IMR-90 (cell line): ENCODE measurements at regions not wholly inside any gene's neighbourhood (a gene's known extent, or its start where the extent isn't known, plus 50 kb on each side); places are given as distances from the start of the nearest gene placed in this dataset.

Experiments used
- ATAC-seq: fragments of 200-7000 bp; cut with Tn5 transposase; 2 replicates; pipeline ENCODE4 v1.9.1; 2020; ENCODE audit warnings: low read depth, mild to moderate bottlenecking, moderate library complexity
- BruUV-seq: library from RNA; stranded (reverse); fragments of 400-500 nt; replicated peaks from 2 replicates; lab custom pipeline; 2021; lab: Mats Ljungman, UMichigan
- CTCF ChIA-PET: fragments of 300-600 bp; formaldehyde crosslinking; extraction: SDS; loops from one replicate; lab custom pipeline; 2021; ENCODE audit warnings: antibody characterized with exemption; lab: Yijun Ruan, JAX
- POLR2A ChIA-PET: fragments of 300-600 bp; sonication (Branson Sonifier 250); formaldehyde crosslinking; loops from one replicate; lab custom pipeline; 2022; ENCODE audit warnings: antibody characterized with exemption; ENCODE audit not compliant: unreplicated experiment; lab: Charles Lee
- DNase-seq: peaks from one replicate; pipeline ENCODE4 v3.0.0; 2013
- H2AFZ ChIP-seq: replicated peaks from 2 replicates; pipeline ENCODE3; 2013; ENCODE audit warnings: low read length, mild to moderate bottlenecking; ENCODE audit not compliant: poor library complexity
- H2AK5ac ChIP-seq: 2 replicates; pipeline ENCODE4 v1.6.1; 2013; ENCODE audit warnings: low read depth, low read length, inconsistent platforms
- H2AK9ac ChIP-seq: replicated peaks from 2 replicates; pipeline ENCODE3; 2013; ENCODE audit warnings: mild to moderate bottlenecking, low read depth, low read length, moderate library complexity; ENCODE audit not compliant: poor library complexity
- H2BK120ac ChIP-seq: 2 replicates; pipeline ENCODE4 v1.6.1; 2013; ENCODE audit warnings: low read depth, low read length, inconsistent platforms
- H2BK15ac ChIP-seq: 3 replicates; pipeline ENCODE4 v1.6.1; 2013; ENCODE audit warnings: low read depth, low read length, inconsistent platforms
- H2BK20ac ChIP-seq: 2 replicates; pipeline ENCODE4 v1.6.1; 2013; ENCODE audit warnings: low read depth, mild to moderate bottlenecking, inconsistent platforms, low read length, moderate library complexity
- H2BK5ac ChIP-seq: 2 replicates; pipeline ENCODE4 v1.6.1; 2013; ENCODE audit warnings: mild to moderate bottlenecking, low read depth, low read length, inconsistent platforms; ENCODE audit not compliant: poor library complexity, severe bottlenecking
- H3K14ac ChIP-seq: replicated peaks from 2 replicates; pipeline ENCODE4 v1.6.1; 2013; ENCODE audit warnings: low read depth, low read length, inconsistent platforms
- H3K18ac ChIP-seq: 2 replicates; pipeline ENCODE4 v1.6.1; 2013; ENCODE audit warnings: low read depth, low read length, control low read depth
- H3K23ac ChIP-seq: 2 replicates; pipeline ENCODE4 v1.6.1; 2013; ENCODE audit warnings: low read depth, low read length, inconsistent platforms
- H3K27ac ChIP-seq: 2 replicates; pipeline ENCODE4 v1.5.1; 2013; ENCODE audit warnings: mild to moderate bottlenecking, control low read depth, low read length; ENCODE audit not compliant: insufficient read depth
- H3K27me3 ChIP-seq: 2 replicates; pipeline ENCODE4 v1.6.1; 2013; ENCODE audit warnings: low read length; ENCODE audit not compliant: control insufficient read depth, insufficient read depth
- H3K36me3 ChIP-seq: 2 replicates; pipeline ENCODE4 v1.6.1; 2013; ENCODE audit warnings: low read length, mixed read lengths; ENCODE audit not compliant: control insufficient read depth, insufficient read depth
- H3K4ac ChIP-seq: 2 replicates; pipeline ENCODE4 v1.6.1; 2013; ENCODE audit warnings: low read depth, low read length, inconsistent platforms
- H3K4me1 ChIP-seq: 2 replicates; pipeline ENCODE4 v1.6.1; 2013; ENCODE audit warnings: low read length, mixed read lengths; ENCODE audit not compliant: control insufficient read depth, insufficient read depth
- H3K4me2 ChIP-seq: 2 replicates; pipeline ENCODE4 v1.6.1; 2013; ENCODE audit warnings: low read depth, mild to moderate bottlenecking, control low read depth, low read length, moderate library complexity
- H3K4me3 ChIP-seq: 2 replicates; pipeline ENCODE4 v1.5.1; 2013; ENCODE audit warnings: low read depth, mild to moderate bottlenecking, control low read depth, low read length, moderate library complexity; ENCODE audit not compliant: insufficient read depth
- H3K56ac ChIP-seq: 2 replicates; pipeline ENCODE4 v1.6.1; 2013; ENCODE audit warnings: low read length, inconsistent platforms; ENCODE audit not compliant: insufficient read depth; ENCODE audit errors: extremely low read depth
- H3K79me1 ChIP-seq, 2 experiments: 2 replicates each; pipeline ENCODE4 v1.6.1; 2013; ENCODE audit warnings: low read length in 2 of 2, inconsistent platforms in 1 of 2, low read depth in 1 of 2
- H3K9ac ChIP-seq: 2 replicates; pipeline ENCODE4 v1.6.1; 2013; ENCODE audit warnings: low read depth, low read length, control low read depth
- H3K9me1 ChIP-seq: 2 replicates; pipeline ENCODE4 v1.6.1; 2013; ENCODE audit warnings: low read length, inconsistent platforms; ENCODE audit not compliant: insufficient read depth
- H3K9me3 ChIP-seq: 2 replicates; pipeline ENCODE4 v1.6.1; 2013; ENCODE audit warnings: low read length; ENCODE audit not compliant: control insufficient read depth, insufficient read depth
- H4K20me1 ChIP-seq: 2 replicates; pipeline ENCODE4 v1.6.1; 2013; ENCODE audit warnings: low read length, inconsistent platforms; ENCODE audit not compliant: insufficient read depth
- H4K5ac ChIP-seq: 2 replicates; pipeline ENCODE4 v1.6.1; 2013; ENCODE audit warnings: mild to moderate bottlenecking, low read depth, low read length, control low read depth
- H4K8ac ChIP-seq, 2 experiments: 2 replicates each; pipeline ENCODE4 v1.6.1; 2013; ENCODE audit warnings: low read depth in 2 of 2, low read length in 2 of 2, control low read depth in 1 of 2, inconsistent platforms in 1 of 2
- H4K91ac ChIP-seq: 2 replicates; pipeline ENCODE4 v1.6.1; 2013; ENCODE audit warnings: low read depth, low read length, inconsistent platforms; ENCODE audit not compliant: insufficient read depth
- CEBPB ChIP-seq: IDR thresholded peaks from 2 replicates; pipeline ENCODE4 v1.6.1; 2012; ENCODE audit warnings: low read depth, low read length, improper control_type of control experiment
- CHD1 ChIP-seq: IDR thresholded peaks from 2 replicates; pipeline ENCODE4 v1.6.1; 2012; ENCODE audit warnings: low read depth, low read length, improper control_type of control experiment
- FOS ChIP-seq: fragments of 150-350 bp; IDR thresholded peaks from 2 replicates; pipeline ENCODE4 v1.6.1; 2016; ENCODE audit warnings: low read depth, low read length
- MAFK ChIP-seq: IDR thresholded peaks from 2 replicates; pipeline ENCODE4 v1.6.1; 2012; ENCODE audit warnings: low read depth, low read length, improper control_type of control experiment
- MXI1 ChIP-seq: IDR thresholded peaks from 2 replicates; pipeline ENCODE4 v1.6.1; 2012; ENCODE audit warnings: low read depth, mild to moderate bottlenecking, low read length, moderate library complexity, borderline replicate concordance
- NFE2L2 ChIP-seq: fragments of 150-350 bp; IDR thresholded peaks from 2 replicates; pipeline ENCODE4 v1.6.1; 2016; ENCODE audit warnings: low read depth, mild to moderate bottlenecking, low read length
- POLR2A ChIP-seq: IDR thresholded peaks from 2 replicates; pipeline ENCODE4 v1.6.1; 2012; ENCODE audit warnings: mild to moderate bottlenecking, low read depth, low read length
- RFX5 ChIP-seq: IDR thresholded peaks from 2 replicates; pipeline ENCODE4 v1.8.0; 2012; ENCODE audit warnings: low read depth, mild to moderate bottlenecking, low read length, moderate library complexity
- SMC3 ChIP-seq: fragments of 150-350 bp; IDR thresholded peaks from 2 replicates; pipeline ENCODE4 v1.6.1; 2016; ENCODE audit warnings: low read depth, mild to moderate bottlenecking, antibody characterized with exemption, low read length, moderate library complexity
- WGBS, 2 experiments: methylation state at CpG; one replicate each; pipeline versions ENCODE4 v1.1.5 to v1.1.7; 2013; ENCODE audit warnings: missing lambda C conversion rate in 2 of 2; ENCODE audit not compliant: insufficient read length in 1 of 2; ENCODE audit errors: extremely low coverage in 2 of 2; 5-methylcytosine and 5-hydroxymethylcytosine counted together
- dilution Hi-C: fragments of 300-500 bp; cut with HindIII; formaldehyde crosslinking; loops from one replicate; pipeline ENCODE4 v1.14.3; 2018; ENCODE audit warnings: low sequenced_read_pairs; ENCODE audit not compliant: unreplicated experiment
- in situ Hi-C: fragments of 300-500 bp; cut with MboI; formaldehyde crosslinking; loops from 3 replicates; pipeline ENCODE4 v1.14.3; 2019; ENCODE audit warnings: low sequenced_read_pairs, inconsistent platforms, mixed read lengths
- intact Hi-C: fragments of 100-400 bp; cut with micrococcal nuclease; formaldehyde crosslinking; loops from 2 replicates; pipeline ENCODE4 v1.10.0; 2022
- TF ChIP-seq, protein P1 (sequence below): fragments of 150-350 bp; IDR thresholded peaks from 2 replicates; pipeline ENCODE4 v1.6.1; 2017; ENCODE audit warnings: mild to moderate bottlenecking, antibody characterized with exemption, low read length, low read depth
- TF ChIP-seq, protein P2 (sequence below): conservative IDR thresholded peaks from 2 replicates; pipeline ENCODE4 v1.5.1; 2012; ENCODE audit warnings: mild to moderate bottlenecking, low read depth, low read length, improper control_type of control experiment
- TF ChIP-seq, protein P3 (sequence below): fragments of 150-350 bp; IDR thresholded peaks from 2 replicates; pipeline ENCODE4 v1.6.1; 2016; ENCODE audit warnings: low read depth, mild to moderate bottlenecking, low read length, moderate library complexity, borderline replicate concordance

- no peak overlapping the region for H3K23ac ChIP-seq
Observed at GRCh38 chr7:79893991-79894390, 240.6 kb upstream of the GNAI1 start.

More at GRCh38 chr7:79893991-79894390, 240.6 kb upstream of the GNAI1 start:
- Histone ChIP-seq H3K36me3 (no peaks in the 10 kb centered on the region), H3K4ac (no peak overlapping the region), H3K18ac (no peak overlapping the region), H3K9me3 (no peaks in the 10 kb centered on the region), H3K9ac (no peak overlapping the region), H3K27me3 (no peaks in the 10 kb centered on the region), H3K4me1 (peaks cover 7% of the 10 kb centered on the region), H4K20me1 (no peaks in the 10 kb centered on the region), H4K8ac (no peak overlapping the region; a peak in 1 of 4 replicates), H2BK5ac (peak overlapping the region; percentile 85), H2AK5ac (no peak overlapping the region), H3K4me3 (no peak overlapping the region), H2BK120ac (no peak overlapping the region), H2BK15ac (no peak overlapping the region), H3K4me2 (no peak overlapping the region), H3K56ac (no peak overlapping the region), H2BK20ac (no peak overlapping the region), H4K5ac (no peak overlapping the region), H3K9me1 (no peaks in the 10 kb centered on the region), H3K27ac (no peak overlapping the region), H2AFZ (no peak overlapping the region), H3K14ac (no peak overlapping the region), H2AK9ac (no peak overlapping the region), H3K79me1 (no peaks in the 10 kb centered on the region), H4K91ac (no peak overlapping the region)
- TF ChIP-seq FOS = no peak
- no peak for TF ChIP-seq MAFK
- TF ChIP-seq, protein P1, sequence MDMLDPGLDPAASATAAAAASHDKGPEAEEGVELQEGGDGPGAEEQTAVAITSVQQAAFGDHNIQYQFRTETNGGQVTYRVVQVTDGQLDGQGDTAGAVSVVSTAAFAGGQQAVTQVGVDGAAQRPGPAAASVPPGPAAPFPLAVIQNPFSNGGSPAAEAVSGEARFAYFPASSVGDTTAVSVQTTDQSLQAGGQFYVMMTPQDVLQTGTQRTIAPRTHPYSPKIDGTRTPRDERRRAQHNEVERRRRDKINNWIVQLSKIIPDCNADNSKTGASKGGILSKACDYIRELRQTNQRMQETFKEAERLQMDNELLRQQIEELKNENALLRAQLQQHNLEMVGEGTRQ = no peak
- TF ChIP-seq NFE2L2 = no peak
- TF ChIP-seq RFX5 = no peak
- TF ChIP-seq POLR2A = no peak
- TF ChIP-seq, protein P2, sequence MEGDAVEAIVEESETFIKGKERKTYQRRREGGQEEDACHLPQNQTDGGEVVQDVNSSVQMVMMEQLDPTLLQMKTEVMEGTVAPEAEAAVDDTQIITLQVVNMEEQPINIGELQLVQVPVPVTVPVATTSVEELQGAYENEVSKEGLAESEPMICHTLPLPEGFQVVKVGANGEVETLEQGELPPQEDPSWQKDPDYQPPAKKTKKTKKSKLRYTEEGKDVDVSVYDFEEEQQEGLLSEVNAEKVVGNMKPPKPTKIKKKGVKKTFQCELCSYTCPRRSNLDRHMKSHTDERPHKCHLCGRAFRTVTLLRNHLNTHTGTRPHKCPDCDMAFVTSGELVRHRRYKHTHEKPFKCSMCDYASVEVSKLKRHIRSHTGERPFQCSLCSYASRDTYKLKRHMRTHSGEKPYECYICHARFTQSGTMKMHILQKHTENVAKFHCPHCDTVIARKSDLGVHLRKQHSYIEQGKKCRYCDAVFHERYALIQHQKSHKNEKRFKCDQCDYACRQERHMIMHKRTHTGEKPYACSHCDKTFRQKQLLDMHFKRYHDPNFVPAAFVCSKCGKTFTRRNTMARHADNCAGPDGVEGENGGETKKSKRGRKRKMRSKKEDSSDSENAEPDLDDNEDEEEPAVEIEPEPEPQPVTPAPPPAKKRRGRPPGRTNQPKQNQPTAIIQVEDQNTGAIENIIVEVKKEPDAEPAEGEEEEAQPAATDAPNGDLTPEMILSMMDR = no peak
- no peak for TF ChIP-seq CEBPB
- no peak for TF ChIP-seq CHD1
- no peak for TF ChIP-seq MXI1
- TF ChIP-seq, protein P3, sequence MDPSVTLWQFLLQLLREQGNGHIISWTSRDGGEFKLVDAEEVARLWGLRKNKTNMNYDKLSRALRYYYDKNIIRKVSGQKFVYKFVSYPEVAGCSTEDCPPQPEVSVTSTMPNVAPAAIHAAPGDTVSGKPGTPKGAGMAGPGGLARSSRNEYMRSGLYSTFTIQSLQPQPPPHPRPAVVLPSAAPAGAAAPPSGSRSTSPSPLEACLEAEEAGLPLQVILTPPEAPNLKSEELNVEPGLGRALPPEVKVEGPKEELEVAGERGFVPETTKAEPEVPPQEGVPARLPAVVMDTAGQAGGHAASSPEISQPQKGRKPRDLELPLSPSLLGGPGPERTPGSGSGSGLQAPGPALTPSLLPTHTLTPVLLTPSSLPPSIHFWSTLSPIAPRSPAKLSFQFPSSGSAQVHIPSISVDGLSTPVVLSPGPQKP = no peak
- TF ChIP-seq SMC3 = no peak
- intact Hi-C loops = no loop called here
- no CpG with 5 or more reads among the region's 1 CpG for WGBS, 2 experiments
- in situ Hi-C loops = no loop called here
- dilution Hi-C loops = no loop called here
- ATAC-seq (peak; percentile 29; the same call in 1 of the 2 replicates), DNase-seq (peak; percentile 48)
- POLR2A ChIA-PET = no interaction called here
- CTCF ChIA-PET = no interaction called here
- no TSS peak for BruUV-seq
